Keratinocyte (primary cell): ENCODE measurements at regions not wholly inside any gene's neighbourhood (a gene's known extent, or its start where the extent isn't known, plus 50 kb on each side); places are given as distances from the start of the nearest gene placed in this dataset.

Experiments used
- DNase-seq: peaks from one replicate; pipeline ENCODE4 v3.0.0-alpha.2; 2011; ENCODE audit warnings: low read depth, missing footprints, low spot score
- FAIRE-seq: peaks from 2 replicates; lab custom pipeline; 2011; peaks lifted over from hg19 to GRCh38; lab: Jason Lieb, UNC
- H2AFZ ChIP-seq: 2 replicates; pipeline ENCODE4 v1.6.0; 2012; ENCODE audit warnings: low read length, control low read depth, inconsistent platforms; ENCODE audit not compliant: control insufficient read depth
- H3K27ac ChIP-seq: 2 replicates; pipeline ENCODE4 v1.5.1; 2011; ENCODE audit warnings: low read length; ENCODE audit not compliant: control insufficient read depth, insufficient read depth
- H3K27me3 ChIP-seq: 3 replicates; pipeline ENCODE4 v1.6.0; 2011; ENCODE audit warnings: low read length; ENCODE audit not compliant: control insufficient read depth, insufficient read depth; ENCODE audit errors: extremely low read depth
- H3K36me3 ChIP-seq, 2 experiments: 2 replicates in 1 of 2; 3 replicates in 1 of 2; pipeline ENCODE4 v1.5.1; 2011; ENCODE audit warnings: low read length in 2 of 2, mild to moderate bottlenecking in 1 of 2; ENCODE audit not compliant: control insufficient read depth in 2 of 2, insufficient read depth in 2 of 2; ENCODE audit errors: extremely low read depth in 1 of 2
- H3K4me1 ChIP-seq: 3 replicates; pipeline ENCODE4 v1.5.1; 2011; ENCODE audit warnings: low read length; ENCODE audit not compliant: control insufficient read depth, insufficient read depth; ENCODE audit errors: extremely low read depth
- H3K4me2 ChIP-seq: 3 replicates; pipeline ENCODE4 v1.6.0; 2011; ENCODE audit warnings: low read depth, low read length; ENCODE audit not compliant: control insufficient read depth, insufficient read depth; ENCODE audit errors: extremely low read depth
- H3K4me3 ChIP-seq, 3 experiments: fragments of 200-600 bp in 1 of 3; sonication (generic) in 1 of 3; 2 replicates in 2 of 3; 3 replicates in 1 of 3; pipeline ENCODE4 v1.5.1; 2011 to 2016; ENCODE audit warnings: low read length in 3 of 3, mild to moderate bottlenecking in 3 of 3, control low read depth in 2 of 3, inconsistent platforms in 1 of 3, low read depth in 1 of 3, mixed read lengths in 1 of 3, mixed run types in 1 of 3, moderate library complexity in 1 of 3; ENCODE audit not compliant: control insufficient read depth in 2 of 3, insufficient read depth in 2 of 3; ENCODE audit errors: extremely low read depth in 1 of 3
- H3K79me2 ChIP-seq: 2 replicates; pipeline ENCODE4 v1.6.0; 2012; ENCODE audit warnings: low read length; ENCODE audit not compliant: control insufficient read depth, insufficient read depth
- H3K9ac ChIP-seq: 3 replicates; pipeline ENCODE4 v1.6.0; 2011; ENCODE audit warnings: low read length; ENCODE audit not compliant: control insufficient read depth, insufficient read depth; ENCODE audit errors: extremely low read depth
- H3K9me1 ChIP-seq: 3 replicates; pipeline ENCODE4 v1.6.0; 2011; ENCODE audit warnings: low read length; ENCODE audit not compliant: control insufficient read depth, insufficient read depth; ENCODE audit errors: extremely low read depth
- H3K9me3 ChIP-seq: 2 replicates; pipeline ENCODE4 v1.5.1; 2012; ENCODE audit warnings: low read depth, low read length; ENCODE audit not compliant: control insufficient read depth
- H4K20me1 ChIP-seq: 3 replicates; pipeline ENCODE4 v1.6.0; 2011; ENCODE audit warnings: low read length; ENCODE audit not compliant: control insufficient read depth, insufficient read depth; ENCODE audit errors: extremely low read depth
- CTCF ChIP-seq, 3 experiments: IDR thresholded peaks in 1 of 3; conservative IDR thresholded peaks in 1 of 3; optimal IDR thresholded peaks in 1 of 3; 2 replicates in 2 of 3; 3 replicates in 1 of 3; pipeline versions ENCODE3 to v1.5.1; 2011; ENCODE audit warnings: low read length in 3 of 3, mild to moderate bottlenecking in 3 of 3, moderate library complexity in 2 of 3, control low read depth in 1 of 3, inconsistent platforms in 1 of 3; ENCODE audit not compliant: insufficient read depth in 2 of 3; ENCODE audit errors: extremely low read depth in 1 of 3
- EZH2 ChIP-seq: IDR thresholded peaks from one replicate; pipeline ENCODE4 v1.6.1; 2012; ENCODE audit warnings: inconsistent platforms, mild to moderate bottlenecking, low read length, moderate library complexity
- dilution Hi-C: fragments of 300-500 bp; cut with MboI; formaldehyde crosslinking; loops from one replicate; pipeline ENCODE4 v1.7.0; 2020; ENCODE audit warnings: low sequenced_read_pairs; ENCODE audit not compliant: extremely low pct_ligation_motif_present

GRCh38 chr10:131832056-131832685 is 68.6 kb upstream of the PPP2R2D start:
- Histone ChIP-seq H3K9me1 (no peaks in the 10 kb centered on the region), H3K9me3 (peaks cover 2% of the 10 kb centered on the region), H4K20me1 (no peaks in the 10 kb centered on the region), H3K4me2 (no peak overlapping the region), H3K27me3 (no peaks in the 10 kb centered on the region), H3K9ac (no peak overlapping the region), H3K27ac (no peak overlapping the region), H3K79me2 (no peaks in the 10 kb centered on the region), H3K4me1 (no peaks in the 10 kb centered on the region), H2AFZ (no peak overlapping the region), H3K4me3 (no peak overlapping the region), H3K36me3 (no peaks in the 10 kb centered on the region)
- FAIRE-seq = no peak
- dilution Hi-C loops = no loop called here
- no peak for DNase-seq
- TF ChIP-seq CTCF (optimal IDR thresholded peaks at IDR 0.05 in 1 of 3, IDR thresholded peaks at IDR 0.05 in 1 of 3, conservative IDR thresholded peaks at IDR 0.05 in 1 of 3; ENCODE audit: extremely low read depth in 1 of 3, insufficient read depth in 2 of 3, low read length in 3 of 3) (no peak), EZH2 (no peak)

GRCh38 chr10:131833013-131833412 is 67.8 kb upstream of the PPP2R2D start:
- H3K4me2 ChIP-seq = no peak overlapping the region
- H3K9me3 ChIP-seq = peaks cover 2% of the 10 kb centered on the region
- no peaks in the 10 kb centered on the region for H3K9me1 ChIP-seq
- TF ChIP-seq EZH2 (no peak), CTCF (optimal IDR thresholded peaks at IDR 0.05 in 1 of 3, IDR thresholded peaks at IDR 0.05 in 1 of 3, conservative IDR thresholded peaks at IDR 0.05 in 1 of 3; ENCODE audit: extremely low read depth in 1 of 3, insufficient read depth in 2 of 3, low read length in 3 of 3) (no peak)
- no peak overlapping the region for H3K9ac ChIP-seq
- no peak for FAIRE-seq
- H3K27ac ChIP-seq = no peak overlapping the region
- no peaks in the 10 kb centered on the region for H3K36me3 ChIP-seq
- H3K27me3 ChIP-seq = no peaks in the 10 kb centered on the region
- no peak overlapping the region for H2AFZ ChIP-seq
- H3K4me1 ChIP-seq = no peaks in the 10 kb centered on the region
- H3K79me2 ChIP-seq = no peaks in the 10 kb centered on the region
- no peaks in the 10 kb centered on the region for H4K20me1 ChIP-seq
- H3K4me3 ChIP-seq = no peak overlapping the region
- DNase-seq = no peak
- dilution Hi-C loops = no loop called here
